H9 (cell line): ENCODE measurements at regions not wholly inside any gene's neighbourhood (a gene's known extent, or its start where the extent isn't known, plus 50 kb on each side); places are given as distances from the start of the nearest gene placed in this dataset.

Source experiments
- DNase-seq: peaks from one replicate; pipeline ENCODE4 v3.0.0-alpha.2; 2017
- H2AFZ ChIP-seq: one replicate; pipeline ENCODE4 v1.6.1; 2013; ENCODE audit warnings: mild to moderate bottlenecking, low read length, control low read depth, moderate library complexity
- H2AK5ac ChIP-seq: 2 replicates; pipeline ENCODE4 v1.6.1; 2013; ENCODE audit warnings: low read length, control low read depth, mixed read lengths; ENCODE audit not compliant: insufficient read length
- H2BK120ac ChIP-seq: one replicate; pipeline ENCODE4 v1.6.1; 2013; ENCODE audit warnings: low read depth, mild to moderate bottlenecking, low read length, control low read depth, inconsistent platforms; ENCODE audit not compliant: poor library complexity, severe bottlenecking
- H2BK12ac ChIP-seq: 2 replicates; pipeline ENCODE4 v1.6.1; 2013; ENCODE audit warnings: low read length, control low read depth, mixed read lengths, low read depth; ENCODE audit not compliant: insufficient read length
- H2BK15ac ChIP-seq: 2 replicates; pipeline ENCODE4 v1.6.1; 2013; ENCODE audit warnings: low read depth, low read length, control low read depth
- H2BK20ac ChIP-seq: one replicate; pipeline ENCODE4 v1.6.1; 2013; ENCODE audit warnings: low read depth, mild to moderate bottlenecking, low read length, control low read depth, inconsistent platforms; ENCODE audit not compliant: poor library complexity, severe bottlenecking
- H2BK5ac ChIP-seq: 2 replicates; pipeline ENCODE4 v1.6.1; 2013; ENCODE audit warnings: low read length, control low read depth, mixed read lengths; ENCODE audit not compliant: insufficient read length
- H3K14ac ChIP-seq: 2 replicates; pipeline ENCODE4 v1.6.1; 2013; ENCODE audit warnings: low read length, control low read depth; ENCODE audit not compliant: insufficient read depth
- H3K18ac ChIP-seq: 2 replicates; pipeline ENCODE4 v1.6.1; 2013; ENCODE audit warnings: low read depth, mild to moderate bottlenecking, mixed read lengths, low read length, control low read depth; ENCODE audit not compliant: insufficient read length
- H3K23ac ChIP-seq: 2 replicates; pipeline ENCODE4 v1.6.1; 2013; ENCODE audit warnings: low read length, control low read depth, mixed read lengths, low read depth; ENCODE audit not compliant: insufficient read length
- H3K23me2 ChIP-seq: 2 replicates; pipeline ENCODE4 v1.6.1; 2013; ENCODE audit warnings: low read depth, mild to moderate bottlenecking, mixed read lengths, low read length, control low read depth; ENCODE audit not compliant: insufficient read length, poor library complexity, severe bottlenecking
- H3K27ac ChIP-seq: 2 replicates; pipeline ENCODE4 v1.5.1; 2013; ENCODE audit warnings: low read length, control low read depth, mixed read lengths, low read depth; ENCODE audit not compliant: insufficient read length
- H3K27me3 ChIP-seq: 2 replicates; pipeline ENCODE4 v1.6.1; 2013; ENCODE audit warnings: low read length, control low read depth, inconsistent platforms; ENCODE audit not compliant: insufficient read depth
- H3K4ac ChIP-seq: 2 replicates; pipeline ENCODE4 v1.6.1; 2013; ENCODE audit warnings: low read depth, mild to moderate bottlenecking, control low read depth, inconsistent platforms, low read length, moderate library complexity
- H3K4me1 ChIP-seq: 2 replicates; pipeline ENCODE4 v1.6.1; 2013; ENCODE audit warnings: low read length, control low read depth, inconsistent platforms; ENCODE audit not compliant: insufficient read depth
- H3K4me2 ChIP-seq: 2 replicates; pipeline ENCODE4 v1.6.1; 2013; ENCODE audit warnings: low read length, control low read depth, mixed read lengths; ENCODE audit not compliant: insufficient read length, insufficient read depth
- H3K56ac ChIP-seq: 2 replicates; pipeline ENCODE4 v1.6.1; 2013; ENCODE audit warnings: low read depth, mild to moderate bottlenecking, mixed read lengths, low read length, control low read depth; ENCODE audit not compliant: insufficient read length
- H3K79me1 ChIP-seq: 2 replicates; pipeline ENCODE4 v1.6.1; 2013; ENCODE audit warnings: low read depth, mild to moderate bottlenecking, moderate library complexity, low read length, control low read depth, inconsistent platforms; ENCODE audit not compliant: insufficient read depth, poor library complexity, severe bottlenecking
- H3K79me2 ChIP-seq: 2 replicates; pipeline ENCODE4 v1.6.1; 2013; ENCODE audit warnings: low read length, control low read depth, inconsistent platforms; ENCODE audit not compliant: insufficient read depth
- H3K9ac ChIP-seq: 2 replicates; pipeline ENCODE4 v1.6.1; 2013; ENCODE audit warnings: low read length, control low read depth, mixed read lengths; ENCODE audit not compliant: insufficient read length; ENCODE audit errors: extremely low read depth
- H3K9me3 ChIP-seq: one replicate; pipeline ENCODE4 v1.6.1; 2013; ENCODE audit warnings: low read depth, low read length, inconsistent platforms; ENCODE audit not compliant: control insufficient read depth
- H3T11ph ChIP-seq: one replicate; pipeline ENCODE4 v1.6.1; 2013; ENCODE audit warnings: mild to moderate bottlenecking, low read length, control low read depth, inconsistent platforms
- H4K20me1 ChIP-seq: one replicate; pipeline ENCODE4 v1.6.1; 2013; ENCODE audit not compliant: control insufficient read depth, insufficient read length, insufficient read depth
- H4K5ac ChIP-seq: 2 replicates; pipeline ENCODE4 v1.6.1; 2013; ENCODE audit warnings: low read depth, mild to moderate bottlenecking, mixed read lengths, low read length, control low read depth; ENCODE audit not compliant: insufficient read length
- H4K8ac ChIP-seq: replicated peaks from 2 replicates; pipeline ENCODE4 v1.6.1; 2013; ENCODE audit warnings: low read length, control low read depth, mixed read lengths, low read depth; ENCODE audit not compliant: insufficient read length
- H4K91ac ChIP-seq: 2 replicates; pipeline ENCODE4 v1.6.1; 2013; ENCODE audit warnings: low read depth, mild to moderate bottlenecking, moderate library complexity, mixed read lengths, low read length, control low read depth; ENCODE audit not compliant: insufficient read length
- H3K27ac Mint-ChIP-seq, 3 experiments: 2 replicates in 2 of 3; 3 replicates in 1 of 3; pipeline ENCODE4 v1.8.0; 2020 to 2021; ENCODE audit warnings: mixed read lengths in 3 of 3, mild to moderate bottlenecking in 1 of 3, moderate library complexity in 1 of 3
- H3K27me3 Mint-ChIP-seq: 2 replicates; pipeline ENCODE4 v1.8.0; 2021; ENCODE audit warnings: low read depth, mild to moderate bottlenecking, moderate library complexity, mixed read lengths
- H3K36me3 Mint-ChIP-seq, 3 experiments: 2 replicates in 2 of 3; 3 replicates in 1 of 3; pipeline ENCODE4 v1.8.0; 2020 to 2021; ENCODE audit warnings: low read depth in 3 of 3, mixed read lengths in 3 of 3; ENCODE audit not compliant: insufficient read depth in 1 of 3
- H3K4me1 Mint-ChIP-seq, 2 experiments: 2 replicates each; pipeline ENCODE4 v1.8.0; 2020; ENCODE audit warnings: mixed read lengths in 2 of 2
- H3K4me3 Mint-ChIP-seq, 2 experiments: 2 replicates in 1 of 2; 3 replicates in 1 of 2; pipeline ENCODE4 v1.8.0; 2020 to 2021; ENCODE audit warnings: mild to moderate bottlenecking in 2 of 2, mixed read lengths in 2 of 2, moderate library complexity in 1 of 2
- H3K9me3 Mint-ChIP-seq, 2 experiments: 2 replicates in 1 of 2; 3 replicates in 1 of 2; pipeline ENCODE4 v1.8.0; 2020; ENCODE audit warnings: mild to moderate bottlenecking in 2 of 2, mixed read lengths in 2 of 2, moderate library complexity in 1 of 2
- CTCF ChIP-seq: fragments of 200-600 bp; sonication (generic); conservative IDR thresholded peaks from 3 replicates; pipeline ENCODE4 v1.8.0; 2021; ENCODE audit warnings: antibody characterized with exemption, mild to moderate bottlenecking

GRCh38 chr14:44662250-44662891 lies 155.3 kb upstream of the FSCB start:
- TF ChIP-seq CTCF, result no peak
- H2BK120ac ChIP-seq, result no peak overlapping the region
- H3K23ac ChIP-seq, result no peak overlapping the region
- H3K79me2 ChIP-seq, result no peaks in the 10 kb centered on the region
- no peaks in the 10 kb centered on the region for H3K4me1 ChIP-seq
- no peak overlapping the region for H2AFZ ChIP-seq
- H3K27me3 ChIP-seq, result no peaks in the 10 kb centered on the region
- no peak overlapping the region for H2BK20ac ChIP-seq
- no peak overlapping the region for H3K4ac ChIP-seq
- H3K4me2 ChIP-seq, result no peak overlapping the region
- no peak overlapping the region for H4K5ac ChIP-seq
- H3K27ac Mint-ChIP-seq, result no peak overlapping the region
- H2AK5ac ChIP-seq, result no peak overlapping the region
- no peak overlapping the region for H2BK5ac ChIP-seq
- no peaks in the 10 kb centered on the region for H3K9me3 ChIP-seq
- no peak overlapping the region for H2BK12ac ChIP-seq
- H3K79me1 ChIP-seq, result no peaks in the 10 kb centered on the region
- no peak overlapping the region for H3K14ac ChIP-seq
- no peak overlapping the region for H3K18ac ChIP-seq
- H3K9ac ChIP-seq, result no peak overlapping the region
- no peak overlapping the region for H4K91ac ChIP-seq
- H3K4me1 Mint-ChIP-seq, result peaks cover 6 to 8% of the 10 kb centered on the region in 2 experiments; a peak in 3 of 4 replicates
- H3T11ph ChIP-seq, result no peak overlapping the region
- no peaks in the 10 kb centered on the region for H4K20me1 ChIP-seq
- H3K23me2 ChIP-seq, result no peaks in the 10 kb centered on the region
- no peak overlapping the region for H4K8ac ChIP-seq
- H3K36me3 Mint-ChIP-seq, result peaks cover 0 to 4% (median 0%) of the 10 kb centered on the region in 3 experiments; a peak in 2 of 7 replicates
- H3K4me3 Mint-ChIP-seq, result no peak overlapping the region
- no peak overlapping the region for H3K27ac ChIP-seq
- no peak overlapping the region for H3K56ac ChIP-seq
- DNase-seq, result no peak
- no peaks in the 10 kb centered on the region for H3K27me3 Mint-ChIP-seq
- no peak overlapping the region for H2BK15ac ChIP-seq
- H3K9me3 Mint-ChIP-seq, result peaks cover 0 to 2% of the 10 kb centered on the region in 2 experiments; a peak in 1 of 5 replicates
